Neural cell (in vitro differentiated cells): ENCODE measurements at regions not wholly inside any gene's neighbourhood (a gene's known extent, or its start where the extent isn't known, plus 50 kb on each side); places are given as distances from the start of the nearest gene placed in this dataset.

Experiments
- H2AFZ ChIP-seq: fragments of 200-600, 300-800 bp; sonication (generic), shearing (Covaris generic); 2 replicates; pipeline ENCODE4 v1.6.0; 2014; ENCODE audit warnings: low read depth, mild to moderate bottlenecking, antibody characterized with exemption, low read length, moderate library complexity
- H3F3A ChIP-seq: fragments of 200-600 bp; shearing (Covaris generic); 2 replicates; pipeline ENCODE4 v1.6.1; 2016; ENCODE audit warnings: mild to moderate bottlenecking, moderate library complexity, mixed read lengths, antibody characterized with exemption, low read length; ENCODE audit not compliant: insufficient read depth, poor library complexity, severe bottlenecking
- H3K27ac ChIP-seq: fragments of 200-600, 300-800 bp; sonication (generic), shearing (Covaris generic); 2 replicates; pipeline ENCODE4 v1.5.1; 2014; ENCODE audit warnings: mild to moderate bottlenecking, low read length, moderate library complexity
- H3K27me3 ChIP-seq: fragments of 300-800, 200-600 bp; sonication (generic), shearing (Covaris generic); 2 replicates; pipeline ENCODE4 v1.6.0; 2014; ENCODE audit warnings: mild to moderate bottlenecking, low read depth, low read length, moderate library complexity; ENCODE audit not compliant: insufficient read depth
- H3K36me3 ChIP-seq: fragments of 300-800, 200-600 bp; sonication (generic), shearing (Covaris generic); 2 replicates; pipeline ENCODE4 v1.5.1; 2014; ENCODE audit warnings: mild to moderate bottlenecking, antibody characterized with exemption, low read length, moderate library complexity; ENCODE audit not compliant: insufficient read depth
- H3K4me2 ChIP-seq: fragments of 300-800, 200-600 bp; sonication (generic), shearing (Covaris generic); 2 replicates; pipeline ENCODE4 v1.6.0; 2014; ENCODE audit warnings: mild to moderate bottlenecking, low read length
- H3K4me3 ChIP-seq: fragments of 300-800, 200-600 bp; sonication (generic), shearing (Covaris generic); 2 replicates; pipeline ENCODE4 v1.5.1; 2014; ENCODE audit warnings: mild to moderate bottlenecking, low read length, moderate library complexity
- H3K79me2 ChIP-seq: fragments of 200-600 bp; shearing (Covaris generic); replicated peaks from 2 replicates; pipeline ENCODE4 v1.6.0; 2014; ENCODE audit warnings: mild to moderate bottlenecking, low read length, moderate library complexity; ENCODE audit not compliant: insufficient read depth
- H3K9ac ChIP-seq: fragments of 300-800, 200-600 bp; sonication (generic), shearing (Covaris generic); 2 replicates; pipeline ENCODE4 v1.6.1; 2016; ENCODE audit warnings: mild to moderate bottlenecking, low read length, mixed read lengths
- H3K9me2 ChIP-seq: fragments of 200-600 bp; shearing (Covaris generic); 2 replicates; pipeline ENCODE4 v1.6.1; 2016; ENCODE audit warnings: mild to moderate bottlenecking, low read length, mixed read lengths; ENCODE audit not compliant: insufficient read depth
- H3K9me3 ChIP-seq: fragments of 200-600, 300-800 bp; sonication (generic), shearing (Covaris generic); 2 replicates; pipeline ENCODE4 v1.6.1; 2016; ENCODE audit warnings: mild to moderate bottlenecking, mixed run types, low read length, moderate library complexity, mixed read lengths
- H4K20me1 ChIP-seq: fragments of 200-600 bp; shearing (Covaris generic); 2 replicates; pipeline ENCODE4 v1.6.1; 2016; ENCODE audit warnings: mild to moderate bottlenecking, mixed run types; ENCODE audit not compliant: insufficient read depth
- EP300 ChIP-seq: fragments of 450-650 bp; conservative IDR thresholded peaks from 2 replicates; pipeline ENCODE4 v1.6.1; 2014; ENCODE audit warnings: antibody characterized with exemption, mild to moderate bottlenecking, moderate library complexity; ENCODE audit not compliant: poor library complexity, severe bottlenecking
- EZH2 ChIP-seq: fragments of 200-600, 300-800 bp; shearing (Covaris generic), sonication (generic); IDR thresholded peaks from 2 replicates; pipeline ENCODE4 v1.6.1; 2014; ENCODE audit warnings: antibody characterized with exemption, low read length, borderline replicate concordance, mild to moderate bottlenecking; ENCODE audit not compliant: insufficient read depth, poor library complexity, severe bottlenecking
- MXI1 ChIP-seq: fragments of 450-650 bp; conservative IDR thresholded peaks from 2 replicates; pipeline ENCODE4 v1.6.1; 2014; ENCODE audit warnings: antibody characterized with exemption, mild to moderate bottlenecking; ENCODE audit not compliant: poor library complexity, severe bottlenecking
- POLR2AphosphoS5 ChIP-seq: IDR thresholded peaks from 2 replicates; pipeline ENCODE4 v1.6.1; 2012
- RAD21 ChIP-seq: fragments of 450-650 bp; conservative IDR thresholded peaks from 2 replicates; pipeline ENCODE4 v1.6.1; 2014; ENCODE audit warnings: antibody characterized with exemption, mild to moderate bottlenecking, moderate library complexity
- REST ChIP-seq: IDR thresholded peaks from 2 replicates; pipeline ENCODE4 v1.6.1; 2012; ENCODE audit warnings: borderline replicate concordance
- SMC3 ChIP-seq: fragments of 450-650 bp; conservative IDR thresholded peaks from 2 replicates; pipeline ENCODE4 v1.6.1; 2014; ENCODE audit warnings: antibody characterized with exemption, mild to moderate bottlenecking, moderate library complexity; ENCODE audit not compliant: poor library complexity
- TAF1 ChIP-seq: IDR thresholded peaks from 2 replicates; pipeline ENCODE4 v1.6.1; 2012; ENCODE audit warnings: low read depth
- TF ChIP-seq, protein P1 (sequence below): fragments of 450-650 bp; IDR thresholded peaks from 2 replicates; pipeline ENCODE4 v1.5.1; 2014; ENCODE audit warnings: antibody characterized with exemption, mild to moderate bottlenecking, moderate library complexity; ENCODE audit not compliant: poor library complexity, severe bottlenecking

DNA sequence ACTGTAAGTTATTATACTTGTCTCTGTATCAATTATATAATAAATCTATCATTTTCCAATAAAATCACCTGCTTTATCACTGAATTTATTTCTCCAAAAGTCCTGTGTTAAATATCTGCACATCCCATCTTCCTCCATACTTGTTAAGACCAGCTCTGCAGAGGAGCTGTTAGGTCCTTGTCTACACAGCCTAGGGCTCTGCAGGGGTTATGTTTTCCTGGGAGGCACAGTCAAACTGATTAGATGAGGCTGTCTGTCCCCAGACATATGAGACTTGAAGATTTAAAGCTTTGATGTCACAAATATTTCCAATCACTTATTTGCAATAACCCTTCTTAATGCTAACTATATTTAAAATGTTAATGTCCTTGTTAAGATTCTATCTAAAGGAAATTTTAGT, 446.8 kb downstream of the TRAM1L1 start:
- TF ChIP-seq EZH2 = no peak
- no peak for TF ChIP-seq EP300
- no peak for TF ChIP-seq REST
- TF ChIP-seq, protein P1, sequence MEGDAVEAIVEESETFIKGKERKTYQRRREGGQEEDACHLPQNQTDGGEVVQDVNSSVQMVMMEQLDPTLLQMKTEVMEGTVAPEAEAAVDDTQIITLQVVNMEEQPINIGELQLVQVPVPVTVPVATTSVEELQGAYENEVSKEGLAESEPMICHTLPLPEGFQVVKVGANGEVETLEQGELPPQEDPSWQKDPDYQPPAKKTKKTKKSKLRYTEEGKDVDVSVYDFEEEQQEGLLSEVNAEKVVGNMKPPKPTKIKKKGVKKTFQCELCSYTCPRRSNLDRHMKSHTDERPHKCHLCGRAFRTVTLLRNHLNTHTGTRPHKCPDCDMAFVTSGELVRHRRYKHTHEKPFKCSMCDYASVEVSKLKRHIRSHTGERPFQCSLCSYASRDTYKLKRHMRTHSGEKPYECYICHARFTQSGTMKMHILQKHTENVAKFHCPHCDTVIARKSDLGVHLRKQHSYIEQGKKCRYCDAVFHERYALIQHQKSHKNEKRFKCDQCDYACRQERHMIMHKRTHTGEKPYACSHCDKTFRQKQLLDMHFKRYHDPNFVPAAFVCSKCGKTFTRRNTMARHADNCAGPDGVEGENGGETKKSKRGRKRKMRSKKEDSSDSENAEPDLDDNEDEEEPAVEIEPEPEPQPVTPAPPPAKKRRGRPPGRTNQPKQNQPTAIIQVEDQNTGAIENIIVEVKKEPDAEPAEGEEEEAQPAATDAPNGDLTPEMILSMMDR = no peak
- TF ChIP-seq POLR2AphosphoS5 = no peak
- no peak for TF ChIP-seq SMC3
- TF ChIP-seq MXI1 = no peak
- no peak for TF ChIP-seq TAF1
- TF ChIP-seq RAD21 = no peak
- H3K4me2 ChIP-seq = no peak overlapping the region

DNA sequence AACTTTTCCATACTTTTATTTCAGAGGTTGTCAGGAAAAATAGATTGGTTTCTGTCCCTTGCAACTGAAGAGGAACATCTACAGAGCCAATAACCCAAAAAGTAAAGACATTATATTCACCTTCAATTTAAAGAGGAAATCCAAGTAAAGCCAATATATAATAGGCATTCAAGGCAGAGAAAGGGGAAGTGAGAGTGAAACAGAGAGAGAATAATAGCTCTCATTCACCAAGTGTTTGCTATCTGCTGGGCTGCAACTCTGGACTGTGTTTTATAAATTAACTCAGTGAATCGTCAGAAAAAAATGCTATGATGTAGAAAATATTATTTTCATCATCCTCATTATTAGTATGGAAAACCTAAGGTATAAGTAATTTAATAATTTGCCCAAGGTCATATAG, 448.5 kb downstream of the TRAM1L1 start:
- H3K9me3 ChIP-seq = no peaks in the 10 kb centered on the region
- no peak overlapping the region for H3K9ac ChIP-seq
- no peak overlapping the region for H3K4me2 ChIP-seq
- H4K20me1 ChIP-seq = no peaks in the 10 kb centered on the region
- H3K79me2 ChIP-seq = no peaks in the 10 kb centered on the region
- H3K36me3 ChIP-seq = no peaks in the 10 kb centered on the region
- no peak overlapping the region for H3K27ac ChIP-seq
- peaks cover 2% of the 10 kb centered on the region for H3K27me3 ChIP-seq
- no peaks in the 10 kb centered on the region for H3K9me2 ChIP-seq
- H2AFZ ChIP-seq = no peak overlapping the region
- TF ChIP-seq REST = no peak
- H3F3A ChIP-seq = no peaks in the 10 kb centered on the region
- no peak overlapping the region for H3K4me3 ChIP-seq

More for the DNA sequence above, 446.8 kb downstream of the TRAM1L1 start:
- H3K27ac ChIP-seq = no peak overlapping the region
- H3K4me3 ChIP-seq = no peak overlapping the region
- no peaks in the 10 kb centered on the region for H3K9me2 ChIP-seq
- H3K36me3 ChIP-seq = no peaks in the 10 kb centered on the region
- no peaks in the 10 kb centered on the region for H4K20me1 ChIP-seq
- H3K9me3 ChIP-seq = no peaks in the 10 kb centered on the region
- H3K27me3 ChIP-seq = no peaks in the 10 kb centered on the region
- no peaks in the 10 kb centered on the region for H3K79me2 ChIP-seq
- no peaks in the 10 kb centered on the region for H3F3A ChIP-seq
- H2AFZ ChIP-seq = no peak overlapping the region
- H3K9ac ChIP-seq = no peak overlapping the region
